ENCODE measurements at regions not wholly inside any gene's neighbourhood (a gene's known extent, or its start where the extent isn't known, plus 50 kb on each side); places are given as distances from the start of the nearest gene placed in this dataset.
"Not testable (repeated sequence)": the region's sequence is repeated elsewhere in the genome, so short reads cannot be mapped to it uniquely, and the experiment has no call there.

GRCh38 chr20:19120569-19120968 lies 91.9 kb upstream of the SLC24A3 start:
- no peak for ATAC-seq

DNA sequence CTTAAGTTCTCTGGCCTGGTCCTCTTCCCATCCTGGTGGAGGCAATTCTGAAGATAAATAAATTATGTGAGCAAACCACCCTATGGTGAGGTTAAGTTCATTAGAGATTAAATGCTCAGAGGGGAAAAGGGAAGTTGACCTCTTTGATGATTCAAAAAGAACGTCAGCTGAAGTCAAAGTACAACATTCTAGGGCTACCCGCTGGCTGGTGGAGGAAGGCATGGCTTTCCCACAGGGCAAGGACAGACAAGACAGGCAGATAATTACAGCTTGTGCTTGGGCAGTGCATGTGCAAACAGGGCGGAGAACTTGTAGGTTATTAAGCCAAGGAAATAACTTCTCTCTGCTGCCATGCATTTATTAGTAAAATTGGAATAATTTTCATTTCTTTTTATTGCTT lies 91.0 kb upstream of the SLC24A3 start:
- no peak for ATAC-seq

DNA sequence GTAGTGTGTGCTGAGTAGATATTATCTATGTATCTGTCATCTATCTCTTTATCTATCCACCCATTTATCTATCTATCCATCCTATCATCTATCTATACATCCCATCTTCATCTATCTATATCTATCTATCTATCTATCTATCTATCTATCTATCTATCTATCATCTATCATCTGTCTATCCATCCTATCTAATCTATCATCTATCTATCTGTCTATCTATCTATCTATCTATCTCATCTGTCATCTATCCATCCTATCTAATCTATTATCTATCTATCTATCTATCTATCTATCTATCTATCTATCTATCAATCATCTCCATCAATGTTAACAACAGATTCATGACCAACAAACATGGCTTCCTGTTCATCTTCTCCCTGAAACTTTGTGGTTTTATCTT lies 90.5 kb upstream of the SLC24A3 start:
- ATAC-seq: no peak

DNA sequence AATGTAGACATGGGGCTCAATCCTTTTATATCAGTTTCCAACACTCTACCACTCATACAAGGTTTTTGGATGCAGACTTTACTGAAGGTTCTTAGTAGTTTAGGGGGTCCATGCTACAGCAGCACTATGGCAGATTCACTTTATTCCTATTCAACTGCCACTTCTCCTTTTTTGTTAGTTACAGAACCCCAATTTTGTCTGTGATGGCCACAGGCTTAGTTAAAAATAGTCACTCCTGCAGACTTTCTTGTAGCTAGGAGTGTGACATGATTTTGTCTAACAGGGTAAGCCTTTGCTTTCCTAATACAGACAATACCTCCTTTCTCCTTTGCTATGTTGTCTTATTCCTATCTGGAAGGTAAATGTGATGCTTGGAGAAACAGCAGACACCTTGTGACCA lies 90.0 kb upstream of the SLC24A3 start:
- no peak for ATAC-seq

GRCh38 chr20:19125508-19125907 lies 86.9 kb upstream of the SLC24A3 start:
- no peak for ATAC-seq

GRCh38 chr20:19129306-19129705 lies 83.1 kb upstream of the SLC24A3 start:
- no peak for ATAC-seq

GRCh38 chr20:19129976-19130612 lies 82.3 kb upstream of the SLC24A3 start:
- ATAC-seq: no peak

- no peak for ATAC-seq
Measured at GRCh38 chr20:19130613-19130984, 81.8 kb upstream of the SLC24A3 start.

- ATAC-seq: no peak
Measured at GRCh38 chr20:19137641-19138040, 74.8 kb upstream of the SLC24A3 start.

DNA sequence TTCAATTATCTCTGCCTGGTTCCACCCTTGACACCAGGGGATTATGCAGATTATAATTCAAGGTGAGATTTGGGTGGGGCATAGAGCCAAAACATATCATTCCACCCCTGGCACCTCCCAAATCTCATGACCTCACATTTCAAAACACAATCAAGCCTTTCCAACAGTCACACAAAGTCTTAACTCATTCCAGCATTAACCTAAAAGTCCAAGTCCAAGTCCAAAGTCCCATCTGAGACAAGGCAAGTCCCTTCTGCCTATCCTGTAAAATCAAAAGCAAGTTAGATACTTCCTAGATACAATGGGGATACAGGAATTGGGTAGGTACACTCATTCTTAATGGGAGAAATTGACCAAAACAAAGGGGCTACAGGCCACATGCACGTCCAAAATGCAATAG lies 73.7 kb upstream of the SLC24A3 start:
- no peak for ATAC-seq

GRCh38 chr20:19139584-19139983 lies 72.9 kb upstream of the SLC24A3 start:
- not testable (repeated sequence) for ATAC-seq

GRCh38 chr20:19141998-19142397 lies 70.4 kb upstream of the SLC24A3 start:
- ATAC-seq: no peak

DNA sequence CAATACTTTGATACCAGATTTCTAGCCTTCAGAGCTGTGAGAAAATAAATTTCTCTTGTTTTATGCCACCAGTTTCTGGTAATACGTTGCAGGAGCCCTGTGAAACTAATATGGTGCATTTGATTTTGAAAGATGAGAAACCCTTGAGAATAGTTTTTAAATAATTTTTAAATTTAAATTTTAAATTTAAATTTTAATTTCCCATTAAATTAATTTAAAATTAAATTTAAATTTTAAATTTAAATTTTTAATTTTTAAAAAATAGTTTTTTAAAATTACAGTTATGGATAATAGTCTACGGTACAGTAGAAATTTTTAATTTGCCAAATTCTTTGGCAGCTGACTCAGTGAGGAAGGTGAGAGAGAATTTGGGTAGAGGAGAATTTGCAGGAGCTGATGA lies 68.6 kb upstream of the SLC24A3 start:
- ATAC-seq: no peak

DNA sequence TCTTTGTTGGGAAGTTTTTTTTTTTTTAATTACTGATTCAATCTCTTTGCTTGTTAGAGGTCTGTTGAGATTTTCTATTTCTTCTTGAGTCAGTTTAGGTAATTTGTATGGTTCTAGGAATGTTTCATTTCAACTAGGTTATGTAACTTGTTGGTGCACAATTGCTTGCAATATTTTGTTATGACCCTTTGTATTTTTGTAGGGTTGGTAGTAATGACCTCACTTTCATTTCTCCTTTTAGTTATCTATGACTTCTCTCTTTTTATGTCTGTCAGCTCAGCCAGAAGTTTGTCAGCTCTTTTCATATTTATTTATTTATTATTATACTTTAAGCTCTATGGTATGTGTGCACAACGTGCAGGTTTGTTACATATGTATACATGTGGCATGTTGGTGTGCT lies 51.1 kb upstream of the SLC24A3 start:
- ATAC-seq: no peak
